Brain microvascular endothelial cell (primary cell): ENCODE measurements at regions not wholly inside any gene's neighbourhood (a gene's known extent, or its start where the extent isn't known, plus 50 kb on each side); places are given as distances from the start of the nearest gene placed in this dataset.

Experiments used
- DNase-seq: peaks from one replicate; pipeline ENCODE4 v3.0.0-alpha.2; 2020
- H3K27ac ChIP-seq: fragments of 250-450 bp; sonication (Bioruptor Pico); 2 replicates; pipeline ENCODE4 v1.5.1; 2020; ENCODE audit warnings: mild to moderate bottlenecking, moderate library complexity
- H3K27me3 ChIP-seq: fragments of 250-450 bp; sonication (Bioruptor Pico); replicated peaks from 2 replicates; pipeline ENCODE4 v1.5.1; 2020; ENCODE audit warnings: mild to moderate bottlenecking
- H3K36me3 ChIP-seq: fragments of 250-450 bp; sonication (Bioruptor Pico); replicated peaks from 2 replicates; pipeline ENCODE4 v1.5.1; 2020; ENCODE audit warnings: mild to moderate bottlenecking
- H3K4me3 ChIP-seq: 2 replicates; pipeline ENCODE4 v1.5.1; 2011; ENCODE audit warnings: low read depth, mild to moderate bottlenecking, control low read depth, low read length, moderate library complexity
- in situ Hi-C: cut with HindIII; loops from 2 replicates; pipeline ENCODE4 v1.10.0; 2017; ENCODE audit warnings: low sequenced_read_pairs, low pct_ligation_motif_present
- TF ChIP-seq, protein P1 (sequence below): IDR thresholded peaks from 2 replicates; pipeline ENCODE4 v1.5.1; 2011; ENCODE audit warnings: low read depth, mild to moderate bottlenecking, moderate library complexity, low read length, control low read depth, inconsistent platforms; ENCODE audit errors: missing control alignments

GRCh38 chr13:107252428-107252827 is 684.5 kb upstream of the ARGLU1 start:
- H3K36me3 ChIP-seq = no peaks in the 10 kb centered on the region
- no peak overlapping the region for H3K27ac ChIP-seq
- TF ChIP-seq, protein P1, sequence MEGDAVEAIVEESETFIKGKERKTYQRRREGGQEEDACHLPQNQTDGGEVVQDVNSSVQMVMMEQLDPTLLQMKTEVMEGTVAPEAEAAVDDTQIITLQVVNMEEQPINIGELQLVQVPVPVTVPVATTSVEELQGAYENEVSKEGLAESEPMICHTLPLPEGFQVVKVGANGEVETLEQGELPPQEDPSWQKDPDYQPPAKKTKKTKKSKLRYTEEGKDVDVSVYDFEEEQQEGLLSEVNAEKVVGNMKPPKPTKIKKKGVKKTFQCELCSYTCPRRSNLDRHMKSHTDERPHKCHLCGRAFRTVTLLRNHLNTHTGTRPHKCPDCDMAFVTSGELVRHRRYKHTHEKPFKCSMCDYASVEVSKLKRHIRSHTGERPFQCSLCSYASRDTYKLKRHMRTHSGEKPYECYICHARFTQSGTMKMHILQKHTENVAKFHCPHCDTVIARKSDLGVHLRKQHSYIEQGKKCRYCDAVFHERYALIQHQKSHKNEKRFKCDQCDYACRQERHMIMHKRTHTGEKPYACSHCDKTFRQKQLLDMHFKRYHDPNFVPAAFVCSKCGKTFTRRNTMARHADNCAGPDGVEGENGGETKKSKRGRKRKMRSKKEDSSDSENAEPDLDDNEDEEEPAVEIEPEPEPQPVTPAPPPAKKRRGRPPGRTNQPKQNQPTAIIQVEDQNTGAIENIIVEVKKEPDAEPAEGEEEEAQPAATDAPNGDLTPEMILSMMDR = no peak
- in situ Hi-C loops = no loop called here
- no peak for DNase-seq
- H3K27me3 ChIP-seq = no peaks in the 10 kb centered on the region
- H3K4me3 ChIP-seq = no peak overlapping the region

DNA sequence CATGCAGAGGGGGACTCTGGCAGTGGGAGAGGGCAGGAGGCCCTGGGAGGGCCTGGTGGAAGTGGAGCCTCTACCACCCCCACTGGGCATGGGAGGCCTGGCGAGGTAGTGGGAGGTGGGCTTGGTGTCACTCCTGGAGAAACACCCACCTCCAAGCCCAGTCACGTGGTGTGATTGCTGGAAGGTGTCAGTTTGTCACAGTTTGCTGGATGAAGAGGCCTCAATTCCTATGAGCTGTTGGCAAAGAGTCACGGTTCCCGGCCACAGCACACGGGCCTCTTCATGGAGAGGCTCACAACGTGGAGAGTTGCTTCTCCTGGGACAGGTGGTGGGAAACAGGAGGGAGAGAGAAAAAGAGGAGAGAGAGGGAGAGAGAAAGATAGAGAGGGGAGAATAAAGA is 684.1 kb upstream of the ARGLU1 start:
- no peak overlapping the region for H3K4me3 ChIP-seq
- in situ Hi-C loops = no loop called here
- DNase-seq = no peak
- no peaks in the 10 kb centered on the region for H3K36me3 ChIP-seq
- no peaks in the 10 kb centered on the region for H3K27me3 ChIP-seq
- no peak overlapping the region for H3K27ac ChIP-seq
- TF ChIP-seq, protein P1 = no peak

DNA sequence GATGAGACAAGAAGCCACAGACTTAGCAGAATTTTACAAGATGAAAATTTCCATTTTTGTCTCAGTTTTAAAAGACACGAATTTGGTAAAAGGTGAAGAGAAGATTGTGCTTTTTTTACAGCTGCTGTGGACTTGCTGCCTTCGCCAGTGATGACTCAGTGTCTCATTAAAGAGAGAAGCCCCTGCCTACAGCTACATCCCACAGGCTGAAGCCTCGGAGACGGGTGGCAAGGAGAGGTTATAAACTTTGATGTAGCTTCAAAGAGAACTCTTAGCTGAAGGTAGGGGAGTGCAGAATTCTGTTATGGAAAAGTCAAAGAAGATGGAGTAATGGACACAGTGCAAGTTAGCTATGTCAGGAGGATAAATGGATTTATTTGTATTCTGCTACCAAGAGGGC is 683.4 kb upstream of the ARGLU1 start:
- TF ChIP-seq, protein P1 = no peak
- in situ Hi-C loops = no loop called here
- H3K4me3 ChIP-seq = no peak overlapping the region
- no peak overlapping the region for H3K27ac ChIP-seq
- DNase-seq = no peak
- no peaks in the 10 kb centered on the region for H3K27me3 ChIP-seq
- no peaks in the 10 kb centered on the region for H3K36me3 ChIP-seq

DNA sequence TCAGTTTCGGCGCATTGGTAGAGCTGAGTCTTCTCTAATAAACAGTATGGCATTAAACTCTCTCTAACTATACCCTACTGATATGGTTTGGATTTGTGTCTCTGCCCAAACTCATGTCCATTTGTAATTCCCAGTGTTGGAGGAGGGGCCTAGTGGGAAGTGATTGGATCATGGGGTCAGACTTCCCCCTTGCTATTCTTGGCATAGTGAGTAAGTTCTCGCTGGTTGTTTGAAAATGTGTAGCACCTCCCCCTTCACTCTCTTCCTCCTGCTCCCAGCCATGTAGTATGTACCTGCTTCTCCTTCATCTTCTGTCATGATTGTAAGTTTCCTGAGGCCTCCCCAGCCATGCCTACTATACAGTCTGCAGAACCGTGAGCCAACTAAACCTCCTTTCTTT is 682.7 kb upstream of the ARGLU1 start:
- TF ChIP-seq, protein P1 = no peak
- Histone ChIP-seq H3K4me3 (no peak overlapping the region), H3K27ac (no peak overlapping the region), H3K36me3 (no peaks in the 10 kb centered on the region), H3K27me3 (no peaks in the 10 kb centered on the region)
- no peak for DNase-seq
- in situ Hi-C loops = no loop called here

GRCh38 chr13:107244241-107244640 is 676.3 kb upstream of the ARGLU1 start:
- Histone ChIP-seq H3K36me3 (no peaks in the 10 kb centered on the region), H3K27me3 (no peaks in the 10 kb centered on the region), H3K4me3 (no peak overlapping the region), H3K27ac (no peak overlapping the region)
- in situ Hi-C loops = no loop called here
- DNase-seq = no peak
- TF ChIP-seq, protein P1 = no peak

- in situ Hi-C loops = no loop called here
- H3K4me3 ChIP-seq = no peak overlapping the region
- no peaks in the 10 kb centered on the region for H3K27me3 ChIP-seq
- TF ChIP-seq, protein P1 = no peak
- H3K27ac ChIP-seq = no peak overlapping the region
- DNase-seq = no peak
- H3K36me3 ChIP-seq = no peaks in the 10 kb centered on the region
Observed at GRCh38 chr13:107242138-107242537, 674.2 kb upstream of the ARGLU1 start.
